ENCODE measurements at regions not wholly inside any gene's neighbourhood (a gene's known extent, or its start where the extent isn't known, plus 50 kb on each side); places are given as distances from the start of the nearest gene placed in this dataset.
"Not testable (repeated sequence)": the region's sequence is repeated elsewhere in the genome, so short reads cannot be mapped to it uniquely, and the experiment has no call there.

DNA sequence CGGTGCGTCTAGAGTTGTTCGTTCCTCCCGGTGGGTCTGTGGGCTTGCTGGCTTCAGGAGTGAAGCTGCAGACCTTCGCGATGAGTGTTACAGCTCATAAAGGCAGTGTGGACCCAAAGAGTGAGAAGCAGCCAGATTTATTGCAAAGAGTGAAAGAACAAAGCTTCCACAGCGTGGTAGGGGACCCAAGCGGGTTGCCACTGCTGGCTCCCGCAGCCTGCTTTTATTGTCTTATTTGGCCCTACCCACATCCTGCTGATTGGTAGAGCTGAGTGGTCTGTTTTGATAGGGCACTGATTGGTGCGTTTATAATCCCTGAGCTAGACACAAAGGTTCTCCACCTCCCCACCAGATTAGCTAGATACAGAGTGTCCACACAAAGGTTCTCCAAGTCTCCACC, 250.4 kb downstream of the GJA1 start:
- TF ChIP-seq, protein P1, sequence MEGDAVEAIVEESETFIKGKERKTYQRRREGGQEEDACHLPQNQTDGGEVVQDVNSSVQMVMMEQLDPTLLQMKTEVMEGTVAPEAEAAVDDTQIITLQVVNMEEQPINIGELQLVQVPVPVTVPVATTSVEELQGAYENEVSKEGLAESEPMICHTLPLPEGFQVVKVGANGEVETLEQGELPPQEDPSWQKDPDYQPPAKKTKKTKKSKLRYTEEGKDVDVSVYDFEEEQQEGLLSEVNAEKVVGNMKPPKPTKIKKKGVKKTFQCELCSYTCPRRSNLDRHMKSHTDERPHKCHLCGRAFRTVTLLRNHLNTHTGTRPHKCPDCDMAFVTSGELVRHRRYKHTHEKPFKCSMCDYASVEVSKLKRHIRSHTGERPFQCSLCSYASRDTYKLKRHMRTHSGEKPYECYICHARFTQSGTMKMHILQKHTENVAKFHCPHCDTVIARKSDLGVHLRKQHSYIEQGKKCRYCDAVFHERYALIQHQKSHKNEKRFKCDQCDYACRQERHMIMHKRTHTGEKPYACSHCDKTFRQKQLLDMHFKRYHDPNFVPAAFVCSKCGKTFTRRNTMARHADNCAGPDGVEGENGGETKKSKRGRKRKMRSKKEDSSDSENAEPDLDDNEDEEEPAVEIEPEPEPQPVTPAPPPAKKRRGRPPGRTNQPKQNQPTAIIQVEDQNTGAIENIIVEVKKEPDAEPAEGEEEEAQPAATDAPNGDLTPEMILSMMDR (IDR thresholded peaks at IDR 0.05): not testable (repeated sequence)
- TF ChIP-seq POLR2A, EP300, POLR2AphosphoS5 (IDR thresholded peaks at IDR 0.05): not testable (repeated sequence)

Data from suprapubic skin (tissue), 4 donors.